Activated T-cell treated with anti-CD3 and anti-CD28 coated beads, Interleukin-2, amount 50 U/mL, for 24 hours (primary cell): ENCODE measurements at regions not wholly inside any gene's neighbourhood (a gene's known extent, or its start where the extent isn't known, plus 50 kb on each side); places are given as distances from the start of the nearest gene placed in this dataset.
"Not testable (repeated sequence)": the region's sequence is repeated elsewhere in the genome, so short reads cannot be mapped to it uniquely, and the experiment has no call there.

Source experiments
- DNase-seq: peaks from one replicate; pipeline ENCODE4 v3.0.0-alpha.2; 2020
- H3K27ac Mint-ChIP-seq: 2 replicates; pipeline ENCODE4 v1.8.0; 2020; ENCODE audit warnings: mild to moderate bottlenecking, mixed read lengths
- H3K27me3 Mint-ChIP-seq: 2 replicates; pipeline ENCODE4 v1.8.0; 2020; ENCODE audit warnings: mixed read lengths
- H3K36me3 Mint-ChIP-seq: 2 replicates; pipeline ENCODE4 v1.8.0; 2020; ENCODE audit warnings: low read depth, mixed read lengths
- H3K4me1 Mint-ChIP-seq: 2 replicates; pipeline ENCODE4 v1.8.0; 2020; ENCODE audit warnings: low read depth, mixed read lengths
- H3K4me3 Mint-ChIP-seq: 2 replicates; pipeline ENCODE4 v1.8.0; 2020; ENCODE audit warnings: mild to moderate bottlenecking, moderate library complexity, mixed read lengths
- H3K9me3 Mint-ChIP-seq: 2 replicates; pipeline ENCODE4 v1.8.0; 2020; ENCODE audit warnings: mixed read lengths

DNA sequence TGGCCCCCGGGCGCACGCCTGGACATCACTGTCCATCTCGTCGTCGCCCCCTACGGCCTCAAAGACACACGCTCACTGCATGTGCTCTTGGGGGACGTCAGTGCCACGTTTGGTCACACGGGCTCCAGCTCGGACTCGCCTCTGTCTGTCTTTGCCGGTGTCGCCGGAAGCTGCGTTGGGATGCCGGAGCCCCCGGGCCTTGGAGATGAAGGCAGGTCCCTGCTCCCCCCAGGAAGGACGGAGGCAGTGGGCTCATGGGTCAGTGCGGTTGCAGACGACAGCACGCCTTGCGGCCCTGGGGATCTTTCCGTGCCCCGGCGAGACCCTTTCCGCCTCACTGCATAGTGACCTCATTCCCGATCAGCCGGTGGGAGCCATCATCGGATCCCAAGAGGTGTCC lies 1399.9 kb upstream of the PCDH10 start:
- DNase-seq, H3K9me3 Mint-ChIP-seq, H3K27me3 Mint-ChIP-seq, H3K36me3 Mint-ChIP-seq, H3K4me3 Mint-ChIP-seq, H3K4me1 Mint-ChIP-seq, H3K27ac Mint-ChIP-seq: not testable (repeated sequence)

DNA sequence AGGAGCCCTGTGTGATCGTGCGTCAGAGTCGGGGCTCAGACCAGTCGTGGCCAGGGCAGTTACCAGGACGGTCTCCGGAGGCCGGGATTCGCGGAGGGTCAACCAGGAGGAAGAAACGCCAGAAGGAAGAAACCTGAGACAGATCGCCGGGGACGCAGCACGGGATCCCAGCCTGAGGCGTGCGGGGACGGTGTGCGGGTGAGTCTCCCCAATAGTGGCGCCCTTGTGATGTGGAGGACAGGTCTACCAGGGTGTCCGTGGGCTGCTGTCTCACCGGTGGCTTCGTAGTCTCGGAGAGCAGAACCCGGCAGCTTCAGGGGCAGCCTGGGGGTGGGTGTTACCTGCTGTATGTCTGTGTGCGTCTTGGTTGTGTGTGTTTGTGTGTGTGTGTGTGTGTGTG lies 1399.1 kb upstream of the PCDH10 start:
- H3K4me1 Mint-ChIP-seq, DNase-seq, H3K9me3 Mint-ChIP-seq, H3K27me3 Mint-ChIP-seq, H3K36me3 Mint-ChIP-seq, H3K27ac Mint-ChIP-seq, H3K4me3 Mint-ChIP-seq: not testable (repeated sequence)

DNA sequence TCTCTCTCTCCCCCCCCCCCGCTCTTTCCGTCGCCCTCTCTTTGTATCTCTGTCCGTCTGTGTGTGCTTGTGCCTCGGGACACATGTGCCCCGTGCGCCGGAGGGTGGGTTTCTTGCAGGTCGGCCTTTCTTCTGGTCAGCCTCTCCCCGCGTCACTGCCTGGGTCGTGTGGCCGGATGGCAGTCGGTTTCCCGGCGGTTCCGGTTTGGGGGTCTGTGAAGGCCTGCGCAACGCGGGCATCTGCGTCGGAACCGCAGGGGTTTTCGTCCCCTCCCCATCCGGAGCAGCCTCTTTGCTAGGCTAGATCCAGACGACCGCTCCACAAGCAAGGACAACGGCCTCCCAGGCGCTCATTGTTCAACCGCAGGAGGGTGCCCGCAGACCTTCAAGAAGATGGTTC lies 1398.6 kb upstream of the PCDH10 start:
- H3K36me3 Mint-ChIP-seq, H3K4me3 Mint-ChIP-seq, H3K9me3 Mint-ChIP-seq, H3K4me1 Mint-ChIP-seq, H3K27me3 Mint-ChIP-seq, H3K27ac Mint-ChIP-seq, DNase-seq: not testable (repeated sequence)

DNA sequence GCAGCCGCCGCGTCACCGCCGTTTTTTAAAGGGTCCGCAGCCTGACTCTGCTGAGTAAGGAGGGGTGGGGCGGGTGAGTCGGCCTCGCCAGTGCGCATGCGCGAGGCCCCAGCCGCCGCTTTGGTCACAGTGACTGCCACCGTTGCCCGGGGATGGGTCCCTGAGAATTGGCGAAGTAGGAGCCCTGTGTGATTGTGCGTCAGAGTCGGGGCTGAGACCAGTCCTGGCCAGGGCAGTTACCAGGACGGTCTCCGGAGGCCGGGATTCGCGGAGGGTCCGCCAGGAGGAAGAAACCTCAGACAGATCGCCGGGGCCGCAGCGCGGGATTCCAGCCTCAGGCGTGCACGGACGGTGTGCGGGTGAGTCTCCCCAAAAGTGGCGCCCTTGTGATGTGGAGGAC lies 1386.9 kb upstream of the PCDH10 start:
- DNase-seq, H3K27ac Mint-ChIP-seq, H3K27me3 Mint-ChIP-seq, H3K36me3 Mint-ChIP-seq, H3K4me1 Mint-ChIP-seq, H3K9me3 Mint-ChIP-seq, H3K4me3 Mint-ChIP-seq: not testable (repeated sequence)

DNA sequence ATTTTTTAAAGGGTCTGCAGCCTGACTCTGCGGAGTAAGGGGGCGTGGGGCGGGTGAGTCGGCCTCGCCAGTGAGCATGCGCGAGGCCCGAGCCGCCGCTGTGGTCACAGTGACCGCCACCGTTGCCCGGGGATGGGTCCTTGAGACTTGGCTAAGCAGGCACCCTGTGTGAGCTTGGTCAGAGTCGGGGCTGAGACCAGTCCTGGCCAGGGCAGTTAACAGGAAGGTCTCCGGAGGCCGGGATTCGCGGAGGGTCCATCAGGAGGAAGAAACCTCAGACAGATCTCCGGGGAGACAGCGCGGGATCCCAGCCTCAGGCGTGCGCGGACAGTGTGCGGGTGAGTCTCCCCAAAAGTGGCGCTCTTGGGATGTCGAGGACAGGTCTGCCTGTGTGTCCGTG lies 1384.4 kb upstream of the PCDH10 start:
- H3K9me3 Mint-ChIP-seq, result no peaks in the 10 kb centered on the region

DNA sequence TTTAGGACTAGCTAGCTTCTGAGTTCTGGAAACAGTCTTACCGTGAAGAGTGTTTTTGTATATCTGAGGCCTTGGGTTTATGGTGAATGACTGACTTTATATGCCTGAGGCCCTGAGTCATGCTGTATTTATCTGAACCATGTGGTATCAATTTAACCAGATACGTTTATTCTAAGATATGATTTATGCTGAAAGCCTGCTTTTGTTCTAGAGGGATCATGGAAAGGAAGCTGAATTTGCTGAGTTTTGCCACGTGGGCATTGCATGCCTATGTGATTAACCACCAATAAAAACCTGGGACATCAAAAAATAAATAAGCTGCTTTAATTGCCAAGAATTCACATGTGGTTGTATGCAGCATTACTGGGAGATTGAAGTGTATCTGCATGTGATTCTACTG lies 1374.7 kb upstream of the PCDH10 start:
- H3K36me3 Mint-ChIP-seq, H3K4me1 Mint-ChIP-seq, H3K9me3 Mint-ChIP-seq, H3K27me3 Mint-ChIP-seq, H3K27ac Mint-ChIP-seq, DNase-seq, H3K4me3 Mint-ChIP-seq: not testable (repeated sequence)

More for the DNA sequence above, 1384.4 kb upstream of the PCDH10 start:
- no peaks in the 10 kb centered on the region for H3K36me3 Mint-ChIP-seq
- no peak overlapping the region for H3K27ac Mint-ChIP-seq
- no peaks in the 10 kb centered on the region for H3K4me1 Mint-ChIP-seq
- H3K27me3 Mint-ChIP-seq, result no peaks in the 10 kb centered on the region
- no peak for DNase-seq
- no peak overlapping the region for H3K4me3 Mint-ChIP-seq

DNA sequence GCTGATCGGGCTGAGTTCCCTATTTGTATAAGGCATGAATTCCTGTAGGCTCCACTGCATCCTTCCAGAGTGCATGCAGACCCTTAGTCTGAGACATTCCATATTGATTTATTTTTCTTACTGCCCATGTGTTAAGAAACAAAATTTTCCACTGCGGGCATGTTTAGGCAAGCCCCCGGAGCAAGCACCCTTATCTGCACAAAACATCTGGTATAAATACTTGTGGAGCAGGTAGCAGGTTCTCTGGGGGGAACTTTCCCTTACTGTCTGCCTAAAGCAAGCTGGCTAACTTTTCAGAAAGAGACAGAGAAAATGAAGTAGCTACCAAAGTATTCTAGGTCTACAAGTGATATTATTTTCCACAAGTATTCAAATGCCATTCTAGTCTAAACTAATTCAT lies 1338.5 kb upstream of the PCDH10 start:
- not testable (repeated sequence) for H3K36me3 Mint-ChIP-seq, H3K4me1 Mint-ChIP-seq, DNase-seq, H3K27me3 Mint-ChIP-seq, H3K4me3 Mint-ChIP-seq, H3K27ac Mint-ChIP-seq, H3K9me3 Mint-ChIP-seq
